ENCODE measurements at regions not wholly inside any gene's neighbourhood (a gene's known extent, or its start where the extent isn't known, plus 50 kb on each side); places are given as distances from the start of the nearest gene placed in this dataset.
"Not testable (repeated sequence)": the region's sequence is repeated elsewhere in the genome, so short reads cannot be mapped to it uniquely, and the experiment has no call there.

- H4K8ac ChIP-seq (ENCODE audit: extremely low read depth, insufficient read depth, low read length); H3K27ac ChIP-seq (ENCODE audit: low read depth, low read length); H2BK120ac ChIP-seq (replicated peaks; ENCODE audit: low read depth, low read length); H3K23me2 ChIP-seq (ENCODE audit: low read depth, low read length); H3K4me3 ChIP-seq (ENCODE audit: extremely low read depth in 1 of 4, insufficient read depth in 2 of 4, low read depth in 3 of 4, low read length in 4 of 4); H3K14ac ChIP-seq (ENCODE audit: insufficient read length); H2BK5ac ChIP-seq (ENCODE audit: low read depth, low read length); H3K4me1 ChIP-seq (replicated peaks in 1 of 4; ENCODE audit: control insufficient read depth in 3 of 4, insufficient read depth in 4 of 4, low read length in 3 of 4); H3K18ac ChIP-seq (ENCODE audit: extremely low read depth, low read length); H3K4ac ChIP-seq (replicated peaks; ENCODE audit: insufficient read length, low read depth, low read length); H3K79me2 ChIP-seq (ENCODE audit: control insufficient read depth in 1 of 2, insufficient read depth in 2 of 2, low read length in 2 of 2); H4K20me1 ChIP-seq (replicated peaks in 1 of 2; ENCODE audit: control insufficient read depth in 1 of 2, insufficient read depth in 2 of 2, low read length in 2 of 2); H2AK5ac ChIP-seq (ENCODE audit: low read depth, low read length); H3K9ac ChIP-seq (replicated peaks in 1 of 4; ENCODE audit: extremely low read depth in 1 of 4, low read depth in 3 of 4, low read length in 3 of 4); H3K79me1 ChIP-seq (ENCODE audit: low read depth, low read length); H2BK20ac ChIP-seq (ENCODE audit: low read length); H2BK15ac ChIP-seq (ENCODE audit: low read length); H3K36me3 ChIP-seq (ENCODE audit: control insufficient read depth in 2 of 4, insufficient read depth in 4 of 4, low read length in 3 of 4); H3K27me3 ChIP-seq (replicated peaks in 1 of 4; ENCODE audit: control insufficient read depth in 3 of 4, extremely low read depth in 1 of 4, insufficient read depth in 3 of 4, low read length in 3 of 4); POLR2A ChIA-PET (ENCODE audit: partially characterized antibody); H3K56ac ChIP-seq (replicated peaks; ENCODE audit: insufficient read length, low read depth, low read length); H3K4me2 ChIP-seq (ENCODE audit: insufficient read depth in 1 of 2, low read depth in 2 of 2, low read length in 2 of 2); H2BK12ac ChIP-seq (ENCODE audit: low read depth, low read length); FAIRE-seq; H2AFZ ChIP-seq (ENCODE audit: low read length); DNase-seq (ENCODE audit: low read depth in 1 of 2, low spot score in 2 of 2); H4K5ac ChIP-seq (ENCODE audit: insufficient read length, low read depth, low read length); H3K23ac ChIP-seq (ENCODE audit: insufficient read length); H4K91ac ChIP-seq (replicated peaks; ENCODE audit: insufficient read length, low read length); CTCF ChIA-PET (ENCODE audit: partially characterized antibody): not testable (repeated sequence)
- 72% methylated on average over 11 of the region's 20 CpGs; no CpG with 5 or more reads in 1 of the 2 experiments for WGBS, 2 experiments (ENCODE audit: extremely low coverage in 1 of 2, insufficient coverage in 1 of 2, insufficient read length in 1 of 2, insufficient replicate concordance in 2 of 2, low coverage in 1 of 2, low lambda C conversion rate in 2 of 2, missing lambda C conversion rate in 1 of 2)
- H3K9me3 ChIP-seq (ENCODE audit: insufficient read depth in 2 of 2, low read depth in 1 of 2, low read length in 1 of 2) = peaks cover 20 to 93% of the 10 kb centered on the region in 2 experiments; a peak in 3 of 4 replicates
These were observed 248.4 kb downstream of the TMEM121 start for GRCh38 chr14:105774585-105775348.

- H2AK5ac ChIP-seq (ENCODE audit: low read depth, low read length); H2BK20ac ChIP-seq (ENCODE audit: low read length); H3K4me2 ChIP-seq (ENCODE audit: insufficient read depth in 1 of 2, low read depth in 2 of 2, low read length in 2 of 2); H3K23me2 ChIP-seq (ENCODE audit: low read depth, low read length); H3K23ac ChIP-seq (ENCODE audit: insufficient read length); H3K4me3 ChIP-seq (ENCODE audit: extremely low read depth in 1 of 4, insufficient read depth in 2 of 4, low read depth in 3 of 4, low read length in 4 of 4); FAIRE-seq; H3K9ac ChIP-seq (replicated peaks in 1 of 4; ENCODE audit: extremely low read depth in 1 of 4, low read depth in 3 of 4, low read length in 3 of 4); H2BK15ac ChIP-seq (ENCODE audit: low read length); CTCF ChIA-PET (ENCODE audit: partially characterized antibody); POLR2A ChIA-PET (ENCODE audit: partially characterized antibody); H3K14ac ChIP-seq (ENCODE audit: insufficient read length); H4K20me1 ChIP-seq (replicated peaks in 1 of 2; ENCODE audit: control insufficient read depth in 1 of 2, insufficient read depth in 2 of 2, low read length in 2 of 2); H3K18ac ChIP-seq (ENCODE audit: extremely low read depth, low read length); DNase-seq (ENCODE audit: low read depth in 1 of 2, low spot score in 2 of 2); H4K91ac ChIP-seq (replicated peaks; ENCODE audit: insufficient read length, low read length); H3K36me3 ChIP-seq (ENCODE audit: control insufficient read depth in 2 of 4, insufficient read depth in 4 of 4, low read length in 3 of 4); H3K79me2 ChIP-seq (ENCODE audit: control insufficient read depth in 1 of 2, insufficient read depth in 2 of 2, low read length in 2 of 2); H2BK12ac ChIP-seq (ENCODE audit: low read depth, low read length); H3K27ac ChIP-seq (ENCODE audit: low read depth, low read length); H3K56ac ChIP-seq (replicated peaks; ENCODE audit: insufficient read length, low read depth, low read length); H3K4me1 ChIP-seq (replicated peaks in 1 of 4; ENCODE audit: control insufficient read depth in 3 of 4, insufficient read depth in 4 of 4, low read length in 3 of 4); H3K79me1 ChIP-seq (ENCODE audit: low read depth, low read length); H2BK120ac ChIP-seq (replicated peaks; ENCODE audit: low read depth, low read length); H2AFZ ChIP-seq (ENCODE audit: low read length); H3K4ac ChIP-seq (replicated peaks; ENCODE audit: insufficient read length, low read depth, low read length); H3K27me3 ChIP-seq (replicated peaks in 1 of 4; ENCODE audit: control insufficient read depth in 3 of 4, extremely low read depth in 1 of 4, insufficient read depth in 3 of 4, low read length in 3 of 4); H4K5ac ChIP-seq (ENCODE audit: insufficient read length, low read depth, low read length); H4K8ac ChIP-seq (ENCODE audit: extremely low read depth, insufficient read depth, low read length); H2BK5ac ChIP-seq (ENCODE audit: low read depth, low read length): not testable (repeated sequence)
- 65% methylated on average over 13 of the region's 17 CpGs; no CpG with 5 or more reads in 1 of the 2 experiments for WGBS, 2 experiments (ENCODE audit: extremely low coverage in 1 of 2, insufficient coverage in 1 of 2, insufficient read length in 1 of 2, insufficient replicate concordance in 2 of 2, low coverage in 1 of 2, low lambda C conversion rate in 2 of 2, missing lambda C conversion rate in 1 of 2)
- peaks cover 25 to 88% of the 10 kb centered on the region in 2 experiments; a peak in 3 of 4 replicates for H3K9me3 ChIP-seq (ENCODE audit: insufficient read depth in 2 of 2, low read depth in 1 of 2, low read length in 1 of 2)
These were observed 249.1 kb downstream of the TMEM121 start for GRCh38 chr14:105775349-105775923.

All from H1 (cell line).